ENCODE measurements at regions not wholly inside any gene's neighbourhood (a gene's known extent, or its start where the extent isn't known, plus 50 kb on each side); places are given as distances from the start of the nearest gene placed in this dataset.

DNA sequence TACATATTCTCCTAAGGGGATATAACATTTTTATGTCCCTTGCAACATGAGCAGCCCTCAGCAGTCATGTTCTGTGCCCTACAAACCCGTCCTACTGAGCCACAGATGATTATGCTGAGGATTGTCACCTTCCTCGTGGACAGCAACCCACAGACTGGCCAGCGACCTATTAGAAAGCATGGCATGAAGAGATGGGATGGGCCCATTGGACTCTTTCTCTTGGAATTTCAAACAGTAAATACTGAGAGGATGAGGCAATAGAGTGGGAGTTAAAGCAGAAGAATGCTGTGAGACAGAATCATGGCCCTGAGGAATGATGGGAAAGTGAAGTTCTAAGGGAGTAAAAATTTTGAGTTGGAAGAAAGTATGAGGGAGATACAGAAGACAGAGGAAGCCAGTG lies 149.9 kb upstream of the BTG1 start (continued):
- TF ChIP-seq ZBTB11 (tag by site-specific recombination; conservative IDR thresholded peaks at IDR 0.05; ENCODE audit: low read depth), result no peak
- TF ChIP-seq ZNF433 (tag by site-specific recombination; IDR thresholded peaks at IDR 0.05; ENCODE audit: low read depth), result no peak
- TF ChIP-seq REPIN1 (tag by site-specific recombination; IDR thresholded peaks at IDR 0.05; ENCODE audit: low read depth), result no peak
- no peak for TF ChIP-seq YY1 (tag by site-specific recombination; IDR thresholded peaks at IDR 0.05)
- TF ChIP-seq ZNF202 (tag by site-specific recombination; IDR thresholded peaks at IDR 0.05; ENCODE audit: borderline replicate concordance), result no peak
- TF ChIP-seq ZNF791 (tag by site-specific recombination; IDR thresholded peaks at IDR 0.05), result no peak

DNA sequence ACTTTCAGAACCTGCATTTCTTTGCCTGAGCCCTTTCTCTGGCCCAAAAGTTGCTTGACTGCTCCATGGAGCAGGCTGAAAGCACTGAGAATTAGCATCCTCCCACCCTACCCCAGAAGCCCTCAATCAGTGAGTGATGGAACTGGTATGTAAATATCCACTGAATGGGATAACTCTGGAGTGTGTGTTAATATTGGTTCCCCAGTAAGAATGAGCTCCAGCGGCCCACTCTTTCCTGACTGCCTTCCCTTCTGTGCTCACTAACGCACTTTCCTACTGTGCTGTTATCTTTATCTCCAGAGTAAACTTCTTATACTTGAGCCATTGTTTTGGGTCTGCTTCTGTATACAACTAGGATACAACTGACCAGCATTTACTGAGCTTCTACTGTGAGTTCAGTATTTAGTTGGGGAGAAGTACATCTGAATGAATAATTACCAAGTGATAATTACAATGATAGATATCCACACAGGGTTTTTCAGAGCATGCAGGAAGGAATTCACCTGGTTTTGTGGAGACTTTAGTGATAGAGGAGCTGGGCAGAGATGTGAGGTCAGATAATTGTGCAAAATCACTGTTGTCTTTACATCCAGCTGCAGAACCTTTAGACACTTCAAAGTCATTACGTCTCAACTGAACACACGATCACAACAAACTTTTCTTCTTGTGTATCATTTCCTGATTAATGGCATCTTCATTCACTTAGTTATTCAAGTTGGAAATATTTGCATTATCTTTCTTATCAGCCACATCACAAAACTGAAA lies 149.2 kb upstream of the BTG1 start:
- CTCF ChIA-PET, result no interaction called here
- TF ChIP-seq, protein P1, sequence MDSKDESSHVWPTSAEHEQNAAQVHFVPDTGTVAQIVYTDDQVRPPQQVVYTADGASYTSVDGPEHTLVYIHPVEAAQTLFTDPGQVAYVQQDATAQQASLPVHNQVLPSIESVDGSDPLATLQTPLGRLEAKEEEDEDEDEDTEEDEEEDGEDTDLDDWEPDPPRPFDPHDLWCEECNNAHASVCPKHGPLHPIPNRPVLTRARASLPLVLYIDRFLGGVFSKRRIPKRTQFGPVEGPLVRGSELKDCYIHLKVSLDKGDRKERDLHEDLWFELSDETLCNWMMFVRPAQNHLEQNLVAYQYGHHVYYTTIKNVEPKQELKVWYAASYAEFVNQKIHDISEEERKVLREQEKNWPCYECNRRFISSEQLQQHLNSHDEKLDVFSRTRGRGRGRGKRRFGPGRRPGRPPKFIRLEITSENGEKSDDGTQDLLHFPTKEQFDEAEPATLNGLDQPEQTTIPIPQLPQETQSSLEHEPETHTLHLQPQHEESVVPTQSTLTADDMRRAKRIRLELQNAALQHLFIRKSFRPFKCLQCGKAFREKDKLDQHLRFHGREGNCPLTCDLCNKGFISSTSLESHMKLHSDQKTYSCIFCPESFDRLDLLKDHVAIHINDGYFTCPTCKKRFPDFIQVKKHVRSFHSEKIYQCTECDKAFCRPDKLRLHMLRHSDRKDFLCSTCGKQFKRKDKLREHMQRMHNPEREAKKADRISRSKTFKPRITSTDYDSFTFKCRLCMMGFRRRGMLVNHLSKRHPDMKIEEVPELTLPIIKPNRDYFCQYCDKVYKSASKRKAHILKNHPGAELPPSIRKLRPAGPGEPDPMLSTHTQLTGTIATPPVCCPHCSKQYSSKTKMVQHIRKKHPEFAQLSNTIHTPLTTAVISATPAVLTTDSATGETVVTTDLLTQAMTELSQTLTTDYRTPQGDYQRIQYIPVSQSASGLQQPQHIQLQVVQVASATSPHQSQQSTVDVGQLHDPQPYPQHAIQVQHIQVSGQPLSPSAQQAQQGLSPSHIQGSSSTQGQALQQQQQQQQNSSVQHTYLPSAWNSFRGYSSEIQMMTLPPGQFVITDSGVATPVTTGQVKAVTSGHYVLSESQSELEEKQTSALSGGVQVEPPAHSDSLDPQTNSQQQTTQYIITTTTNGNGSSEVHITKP (tag by site-specific recombination; IDR thresholded peaks at IDR 0.05), result no peak
- TF ChIP-seq ZSCAN30 (tag by site-specific recombination; IDR thresholded peaks at IDR 0.05) (no peak), ZNF202 (tag by site-specific recombination; IDR thresholded peaks at IDR 0.05; ENCODE audit: borderline replicate concordance) (no peak)
- Histone ChIP-seq H3K4me3 (ENCODE audit: low read depth, low read length) (no peak overlapping the region), H3K27ac (ENCODE audit: extremely low read depth, low read depth, low read length) (no peak overlapping the region), H3K4me1 (ENCODE audit: control insufficient read depth, insufficient read depth, low read length) (no peaks in the 10 kb centered on the region), H3K36me3 (ENCODE audit: control insufficient read depth in 2 of 2, insufficient read depth in 1 of 2, low read length in 2 of 2) (no peaks in the 10 kb centered on the region), H3K9me3 (ENCODE audit: control insufficient read depth, insufficient read depth, low read depth, low read length) (no peaks in the 10 kb centered on the region)
- POLR2A ChIA-PET, result no interaction called here

DNA sequence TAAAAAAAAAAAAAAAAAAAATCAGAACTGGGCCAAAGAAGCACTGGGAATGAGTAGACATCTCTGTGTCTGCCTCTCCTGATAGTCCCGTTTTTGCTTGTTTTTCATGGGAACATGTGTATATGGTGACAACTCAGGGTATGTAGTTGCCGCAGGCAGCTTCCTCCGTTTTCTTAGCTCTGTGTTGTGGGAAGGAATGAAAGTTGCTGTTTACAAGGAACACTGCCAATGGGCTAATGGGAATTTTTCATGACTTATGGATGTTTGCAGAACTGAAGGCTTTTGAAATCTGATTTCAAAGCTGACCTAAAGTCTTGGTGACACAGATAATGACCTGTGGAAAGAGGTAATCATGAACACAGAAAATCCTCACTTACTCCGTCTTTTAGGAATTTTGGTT lies 146.4 kb upstream of the BTG1 start:
- H3K9me3 ChIP-seq (ENCODE audit: control insufficient read depth, insufficient read depth, low read depth, low read length), result no peaks in the 10 kb centered on the region
- H3K4me3 ChIP-seq (ENCODE audit: low read depth, low read length), result no peak overlapping the region
- POLR2A ChIA-PET, result no interaction called here
- H3K4me1 ChIP-seq (ENCODE audit: control insufficient read depth, insufficient read depth, low read length), result no peaks in the 10 kb centered on the region
- CTCF ChIA-PET, result no interaction called here
- H3K36me3 ChIP-seq (ENCODE audit: control insufficient read depth in 2 of 2, insufficient read depth in 1 of 2, low read length in 2 of 2), result no peaks in the 10 kb centered on the region
- H3K27ac ChIP-seq (ENCODE audit: extremely low read depth, low read depth, low read length), result no peak overlapping the region
- no peak for TF ChIP-seq PRDM6 (tag by site-specific recombination; IDR thresholded peaks at IDR 0.05)
- no peak for TF ChIP-seq ZNF585B (tag by site-specific recombination; IDR thresholded peaks at IDR 0.05)
- TF ChIP-seq ZNF837 (tag by site-specific recombination; IDR thresholded peaks at IDR 0.05), result no peak
- no peak for TF ChIP-seq ZNF830 (tag by site-specific recombination; IDR thresholded peaks at IDR 0.05; ENCODE audit: low read depth)
- no peak for TF ChIP-seq ZNF677 (tag by site-specific recombination; IDR thresholded peaks at IDR 0.05)
- TF ChIP-seq YY1 (tag by site-specific recombination; IDR thresholded peaks at IDR 0.05), result no peak
- no peak for TF ChIP-seq ZNF747 (tag by site-specific recombination; IDR thresholded peaks at IDR 0.05)
- TF ChIP-seq ZNF776 (tag by site-specific recombination; IDR thresholded peaks at IDR 0.05; ENCODE audit: borderline replicate concordance), result no peak
- no peak for TF ChIP-seq ZNF514 (tag by site-specific recombination; IDR thresholded peaks at IDR 0.05)
- no peak for TF ChIP-seq ZNF664 (tag by site-specific recombination; IDR thresholded peaks at IDR 0.05)
- TF ChIP-seq PRDM4 (tag by site-specific recombination; IDR thresholded peaks at IDR 0.05), result no peak
- TF ChIP-seq ZNF596 (tag by site-specific recombination; IDR thresholded peaks at IDR 0.05), result no peak
- TF ChIP-seq, protein P2, sequence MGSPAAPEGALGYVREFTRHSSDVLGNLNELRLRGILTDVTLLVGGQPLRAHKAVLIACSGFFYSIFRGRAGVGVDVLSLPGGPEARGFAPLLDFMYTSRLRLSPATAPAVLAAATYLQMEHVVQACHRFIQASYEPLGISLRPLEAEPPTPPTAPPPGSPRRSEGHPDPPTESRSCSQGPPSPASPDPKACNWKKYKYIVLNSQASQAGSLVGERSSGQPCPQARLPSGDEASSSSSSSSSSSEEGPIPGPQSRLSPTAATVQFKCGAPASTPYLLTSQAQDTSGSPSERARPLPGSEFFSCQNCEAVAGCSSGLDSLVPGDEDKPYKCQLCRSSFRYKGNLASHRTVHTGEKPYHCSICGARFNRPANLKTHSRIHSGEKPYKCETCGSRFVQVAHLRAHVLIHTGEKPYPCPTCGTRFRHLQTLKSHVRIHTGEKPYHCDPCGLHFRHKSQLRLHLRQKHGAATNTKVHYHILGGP (tag by site-specific recombination; IDR thresholded peaks at IDR 0.05), result no peak
